ENCODE measurements at regions not wholly inside any gene's neighbourhood (a gene's known extent, or its start where the extent isn't known, plus 50 kb on each side); places are given as distances from the start of the nearest gene placed in this dataset.

DNA sequence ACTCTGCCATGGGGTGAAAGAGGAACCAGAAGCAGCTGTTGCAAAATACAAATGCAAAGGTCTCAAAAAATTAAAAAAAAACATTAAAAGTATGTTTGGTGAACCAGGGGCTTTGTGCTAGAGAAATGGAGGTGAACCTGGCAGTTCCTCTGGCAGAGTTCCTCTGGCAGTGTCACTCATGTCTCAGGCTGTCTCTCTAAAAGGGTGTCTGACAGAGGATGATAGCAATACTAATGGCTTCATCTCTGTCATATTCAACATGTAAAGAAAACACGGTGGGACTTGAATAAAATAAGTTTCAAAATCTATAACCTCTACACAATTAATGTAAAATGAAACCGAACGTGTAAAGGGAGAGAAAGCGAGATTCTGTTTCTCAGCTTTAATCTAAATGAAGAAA lies 375.7 kb upstream of the VWC2 start:
- H4K91ac ChIP-seq (ENCODE audit: insufficient read depth, low read depth, low read length): no peak overlapping the region
- TF ChIP-seq MAZ (IDR thresholded peaks at IDR 0.05; ENCODE audit: borderline replicate concordance, low read depth, low read length) (no peak), RFX5 (IDR thresholded peaks at IDR 0.05; ENCODE audit: low read depth, low read length) (no peak), CEBPB (IDR thresholded peaks at IDR 0.05; ENCODE audit: low read depth, low read length) (no peak), RCOR1 (IDR thresholded peaks at IDR 0.05; ENCODE audit: insufficient replicate concordance, low read length) (no peak), MXI1 (IDR thresholded peaks at IDR 0.05; ENCODE audit: borderline replicate concordance, low read depth, low read length) (no peak), NFE2L2 (IDR thresholded peaks at IDR 0.05; ENCODE audit: low read depth, low read length) (no peak), BHLHE40 (IDR thresholded peaks at IDR 0.05; ENCODE audit: low read depth, low read length) (no peak), FOS (IDR thresholded peaks at IDR 0.05; ENCODE audit: low read depth, low read length) (no peak)
- TF ChIP-seq, protein P1, sequence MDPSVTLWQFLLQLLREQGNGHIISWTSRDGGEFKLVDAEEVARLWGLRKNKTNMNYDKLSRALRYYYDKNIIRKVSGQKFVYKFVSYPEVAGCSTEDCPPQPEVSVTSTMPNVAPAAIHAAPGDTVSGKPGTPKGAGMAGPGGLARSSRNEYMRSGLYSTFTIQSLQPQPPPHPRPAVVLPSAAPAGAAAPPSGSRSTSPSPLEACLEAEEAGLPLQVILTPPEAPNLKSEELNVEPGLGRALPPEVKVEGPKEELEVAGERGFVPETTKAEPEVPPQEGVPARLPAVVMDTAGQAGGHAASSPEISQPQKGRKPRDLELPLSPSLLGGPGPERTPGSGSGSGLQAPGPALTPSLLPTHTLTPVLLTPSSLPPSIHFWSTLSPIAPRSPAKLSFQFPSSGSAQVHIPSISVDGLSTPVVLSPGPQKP (IDR thresholded peaks at IDR 0.05; ENCODE audit: borderline replicate concordance, low read depth, low read length): no peak
- TF ChIP-seq, protein P2, sequence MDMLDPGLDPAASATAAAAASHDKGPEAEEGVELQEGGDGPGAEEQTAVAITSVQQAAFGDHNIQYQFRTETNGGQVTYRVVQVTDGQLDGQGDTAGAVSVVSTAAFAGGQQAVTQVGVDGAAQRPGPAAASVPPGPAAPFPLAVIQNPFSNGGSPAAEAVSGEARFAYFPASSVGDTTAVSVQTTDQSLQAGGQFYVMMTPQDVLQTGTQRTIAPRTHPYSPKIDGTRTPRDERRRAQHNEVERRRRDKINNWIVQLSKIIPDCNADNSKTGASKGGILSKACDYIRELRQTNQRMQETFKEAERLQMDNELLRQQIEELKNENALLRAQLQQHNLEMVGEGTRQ (IDR thresholded peaks at IDR 0.05; ENCODE audit: low read depth, low read length): no peak
- TF ChIP-seq, protein P3, sequence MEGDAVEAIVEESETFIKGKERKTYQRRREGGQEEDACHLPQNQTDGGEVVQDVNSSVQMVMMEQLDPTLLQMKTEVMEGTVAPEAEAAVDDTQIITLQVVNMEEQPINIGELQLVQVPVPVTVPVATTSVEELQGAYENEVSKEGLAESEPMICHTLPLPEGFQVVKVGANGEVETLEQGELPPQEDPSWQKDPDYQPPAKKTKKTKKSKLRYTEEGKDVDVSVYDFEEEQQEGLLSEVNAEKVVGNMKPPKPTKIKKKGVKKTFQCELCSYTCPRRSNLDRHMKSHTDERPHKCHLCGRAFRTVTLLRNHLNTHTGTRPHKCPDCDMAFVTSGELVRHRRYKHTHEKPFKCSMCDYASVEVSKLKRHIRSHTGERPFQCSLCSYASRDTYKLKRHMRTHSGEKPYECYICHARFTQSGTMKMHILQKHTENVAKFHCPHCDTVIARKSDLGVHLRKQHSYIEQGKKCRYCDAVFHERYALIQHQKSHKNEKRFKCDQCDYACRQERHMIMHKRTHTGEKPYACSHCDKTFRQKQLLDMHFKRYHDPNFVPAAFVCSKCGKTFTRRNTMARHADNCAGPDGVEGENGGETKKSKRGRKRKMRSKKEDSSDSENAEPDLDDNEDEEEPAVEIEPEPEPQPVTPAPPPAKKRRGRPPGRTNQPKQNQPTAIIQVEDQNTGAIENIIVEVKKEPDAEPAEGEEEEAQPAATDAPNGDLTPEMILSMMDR (conservative IDR thresholded peaks at IDR 0.05; ENCODE audit: low read depth, low read length): no peak
- H3K36me3 ChIP-seq (ENCODE audit: control insufficient read depth, insufficient read depth, low read length): no peaks in the 10 kb centered on the region
- peaks cover 8% of the 10 kb centered on the region for H3K9me3 ChIP-seq (ENCODE audit: control insufficient read depth, insufficient read depth, low read length)
- no peaks in the 10 kb centered on the region for H3K4me1 ChIP-seq (ENCODE audit: control insufficient read depth, insufficient read depth, low read length)
- H3K9ac ChIP-seq (ENCODE audit: low read depth, low read length): no peak overlapping the region
- intact Hi-C loops (cut with micrococcal nuclease): no loop called here
- in situ Hi-C loops (cut with MboI; ENCODE audit: low sequenced_read_pairs): no loop called here
- no peak overlapping the region for H3K27ac ChIP-seq (ENCODE audit: insufficient read depth, low read length)
- H2AK5ac ChIP-seq (ENCODE audit: low read depth, low read length): no peak overlapping the region
- H3K4ac ChIP-seq (ENCODE audit: low read depth, low read length): no peak overlapping the region
- no CpG with 5 or more reads among the region's 4 CpGs for WGBS, 2 experiments (ENCODE audit: extremely low coverage in 2 of 2, insufficient read length in 1 of 2)
- no peak overlapping the region for H3K56ac ChIP-seq (ENCODE audit: extremely low read depth, insufficient read depth, low read length)
- H2AK9ac ChIP-seq (replicated peaks; ENCODE audit: low read depth, low read length, poor library complexity): no peak overlapping the region
- H3K9me1 ChIP-seq (ENCODE audit: insufficient read depth, low read length): no peaks in the 10 kb centered on the region
- DNase-seq: no peak
- no TSS peak for BruUV-seq (replicated peaks)
- H4K5ac ChIP-seq (ENCODE audit: low read depth, low read length): no peak overlapping the region
- no peaks in the 10 kb centered on the region for H4K20me1 ChIP-seq (ENCODE audit: insufficient read depth, low read length)
- no peak overlapping the region for H3K23ac ChIP-seq (ENCODE audit: low read depth, low read length)
- H2BK15ac ChIP-seq (ENCODE audit: low read depth, low read length): no peak overlapping the region
- H4K8ac ChIP-seq (ENCODE audit: low read depth in 2 of 2, low read length in 2 of 2): no peak overlapping the region
- no peak overlapping the region for H2BK120ac ChIP-seq (ENCODE audit: low read depth, low read length)
- no peak overlapping the region for H3K4me2 ChIP-seq (ENCODE audit: low read depth, low read length)
- no peaks in the 10 kb centered on the region for H3K27me3 ChIP-seq (ENCODE audit: control insufficient read depth, insufficient read depth, low read length)
- no peaks in the 10 kb centered on the region for H3K79me1 ChIP-seq (ENCODE audit: low read depth in 1 of 2, low read length in 2 of 2)
- no peak overlapping the region for H3K14ac ChIP-seq (replicated peaks; ENCODE audit: low read depth, low read length)
- no peak overlapping the region for H2BK5ac ChIP-seq (ENCODE audit: low read depth, low read length, poor library complexity, severe bottlenecking)
- ChIA-PET POLR2A (ENCODE audit: unreplicated experiment) (no interaction called here), CTCF (no interaction called here)
- H2AFZ ChIP-seq (replicated peaks; ENCODE audit: low read length, poor library complexity): no peak overlapping the region
- dilution Hi-C loops (cut with HindIII; ENCODE audit: low sequenced_read_pairs, unreplicated experiment): no loop called here
- no peak for ATAC-seq (ENCODE audit: low read depth)
- no peak overlapping the region for H3K18ac ChIP-seq (ENCODE audit: low read depth, low read length)
- H2BK20ac ChIP-seq (ENCODE audit: low read depth, low read length): no peak overlapping the region
- H3K4me3 ChIP-seq (ENCODE audit: insufficient read depth, low read depth, low read length): no peak overlapping the region

All from IMR-90 (cell line).